BJ (cell line): ENCODE measurements at regions not wholly inside any gene's neighbourhood (a gene's known extent, or its start where the extent isn't known, plus 50 kb on each side); places are given as distances from the start of the nearest gene placed in this dataset.
A peak's percentile ranks its signal among the peaks of the same experiment; 100 is the strongest.

Experiments
- CTCF ChIA-PET: fragments of 350-600 bp; formaldehyde crosslinking; extraction: SDS; loops from one replicate; lab custom pipeline; 2021; ENCODE audit warnings: antibody characterized with exemption, inconsistent platforms; lab: Yijun Ruan, JAX
- POLR2A ChIA-PET: fragments of 300-600 bp; sonication (Branson Sonifier 250); formaldehyde crosslinking; extraction: SDS; loops from one replicate; lab custom pipeline; 2021; ENCODE audit warnings: antibody characterized with exemption; lab: Charles Lee
- DNase-seq: peaks from one replicate; pipeline ENCODE4 v3.0.0-alpha.2; 2011; ENCODE audit warnings: low read depth
- H3K27me3 ChIP-seq: 2 replicates; pipeline ENCODE4 v1.6.0; 2011; ENCODE audit warnings: low read length; ENCODE audit not compliant: control insufficient read depth, insufficient read depth
- H3K36me3 ChIP-seq: 2 replicates; pipeline ENCODE4 v1.5.1; 2011; ENCODE audit warnings: low read length; ENCODE audit not compliant: control insufficient read depth, insufficient read depth
- H3K4me3 ChIP-seq: 2 replicates; pipeline ENCODE4 v1.5.1; 2011; ENCODE audit warnings: low read depth, mild to moderate bottlenecking, control low read depth, low read length
- CTCF ChIP-seq: IDR thresholded peaks from 2 replicates; pipeline ENCODE4 v1.5.1; 2011; ENCODE audit warnings: low read depth, mild to moderate bottlenecking, control low read depth, inconsistent platforms, low read length, moderate library complexity; ENCODE audit not compliant: insufficient read depth

- H3K4me3 ChIP-seq, result no peak overlapping the region
- POLR2A ChIA-PET, result no interaction called here
- TF ChIP-seq CTCF, result no peak
- DNase-seq, result no peak
- no peaks in the 10 kb centered on the region for H3K27me3 ChIP-seq
- CTCF ChIA-PET, result no interaction called here
- no peaks in the 10 kb centered on the region for H3K36me3 ChIP-seq
These were observed 575.8 kb upstream of the B3GALT2 start for GRCh38 chr1:193762236-193762635.

GRCh38 chr1:193755441-193755840 is 569.0 kb upstream of the B3GALT2 start:
- TF ChIP-seq CTCF, result no peak
- CTCF ChIA-PET, result no interaction called here

GRCh38 chr1:193754732-193755427 is 568.5 kb upstream of the B3GALT2 start:
- Histone ChIP-seq H3K27me3 (no peaks in the 10 kb centered on the region), H3K36me3 (no peaks in the 10 kb centered on the region), H3K4me3 (no peak overlapping the region)
- DNase-seq, result no peak
- TF ChIP-seq CTCF, result peak; percentile 9; the same call in 1 of the 2 replicates
- CTCF ChIA-PET, result no interaction called here
- POLR2A ChIA-PET, result no interaction called here

More at GRCh38 chr1:193755441-193755840, 569.0 kb upstream of the B3GALT2 start:
- Histone ChIP-seq H3K27me3 (no peaks in the 10 kb centered on the region), H3K4me3 (no peak overlapping the region), H3K36me3 (no peaks in the 10 kb centered on the region)
- DNase-seq, result no peak
- POLR2A ChIA-PET, result no interaction called here

- no peak for TF ChIP-seq CTCF
- POLR2A ChIA-PET, result no interaction called here
- DNase-seq, result no peak
- Histone ChIP-seq H3K4me3 (no peak overlapping the region), H3K27me3 (no peaks in the 10 kb centered on the region), H3K36me3 (no peaks in the 10 kb centered on the region)
- CTCF ChIA-PET, result no interaction called here
These were observed 567.7 kb upstream of the B3GALT2 start for GRCh38 chr1:193754151-193754550.

GRCh38 chr1:193753038-193753756 is 566.8 kb upstream of the B3GALT2 start:
- POLR2A ChIA-PET, result no interaction called here
- TF ChIP-seq CTCF, result no peak
- no peak overlapping the region for H3K4me3 ChIP-seq
- CTCF ChIA-PET, result no interaction called here
- no peaks in the 10 kb centered on the region for H3K27me3 ChIP-seq
- no peak for DNase-seq
- no peaks in the 10 kb centered on the region for H3K36me3 ChIP-seq
